HCT116 (cell line): ENCODE measurements at regions not wholly inside any gene's neighbourhood (a gene's known extent, or its start where the extent isn't known, plus 50 kb on each side); places are given as distances from the start of the nearest gene placed in this dataset.

Experiments used
- ATAC-seq: fragments of 200-7000 bp; cut with Tn5 transposase; 2 replicates; pipeline ENCODE4 v1.9.1; 2020; ENCODE audit warnings: mild to moderate bottlenecking, moderate library complexity
- BruUV-seq: library from RNA; stranded (reverse); fragments of 400-500 nt; replicated peaks from 2 replicates; lab custom pipeline; 2021; lab: Mats Ljungman, UMichigan
- CTCF ChIA-PET: fragments of 300-600 bp; sonication (Branson Sonifier 250); formaldehyde crosslinking; loops from one replicate; lab custom pipeline; 2021; ENCODE audit warnings: antibody characterized with exemption; lab: Charles Lee
- POLR2A ChIA-PET: fragments of 300-600, 350-600 bp; sonication (Branson Sonifier 250); formaldehyde crosslinking; loops from one replicate; lab custom pipeline; 2021; ENCODE audit warnings: antibody characterized with exemption; lab: Charles Lee
- RAD21 ChIA-PET, 2 experiments: fragments of 300-600 bp; sonication (Branson Sonifier 250); formaldehyde crosslinking; loops; one replicate each; lab custom pipeline; 2023; ENCODE audit warnings: low total read pairs in 2 of 2; ENCODE audit not compliant: uncharacterized antibody in 2 of 2, unreplicated experiment in 2 of 2, low non-redundant PET in 1 of 2; lab: Charles Lee
- DNase-seq: peaks from one replicate; pipeline ENCODE4 v3.0.0-alpha.2; 2010; ENCODE audit warnings: low read depth, low spot score
- H2AFZ ChIP-seq: fragments of 200-600 bp; shearing (Covaris generic), sonication (generic); 2 replicates; pipeline ENCODE4 v1.6.1; 2017; ENCODE audit warnings: low read depth, mixed run types, mixed read lengths, antibody characterized with exemption, low read length; ENCODE audit not compliant: poor library complexity, severe bottlenecking
- H3K27ac ChIP-seq: 2 replicates; pipeline ENCODE4 v1.5.1; 2012; ENCODE audit warnings: low read depth, low read length
- H3K27me3 ChIP-seq: fragments of 200-600 bp; sonication (generic); 2 replicates; pipeline ENCODE4 v1.6.1; 2016; ENCODE audit warnings: mixed run types, low read length, mixed read lengths; ENCODE audit not compliant: insufficient read depth
- H3K36me3 ChIP-seq, 2 experiments: fragments of 200-500 bp in 1 of 2; fragments of 200-600 bp in 1 of 2; sonication (Bioruptor generic) in 1 of 2; sonication (generic) in 1 of 2; 2 replicates each; pipeline versions ENCODE4 v1.5.1 to v1.6.1; 2014 to 2016; ENCODE audit warnings: low read length in 2 of 2, inconsistent platforms in 1 of 2, mixed read lengths in 1 of 2, mixed run types in 1 of 2; ENCODE audit not compliant: insufficient read depth in 2 of 2, control insufficient read depth in 1 of 2
- H3K4me1 ChIP-seq, 2 experiments: fragments of 200-600 bp in 1 of 2; sonication (generic) in 1 of 2; 2 replicates each; pipeline versions ENCODE4 v1.5.1 to v1.6.1; 2012 to 2017; ENCODE audit warnings: low read length in 2 of 2, inconsistent platforms in 1 of 2, mild to moderate bottlenecking in 1 of 2, mixed read lengths in 1 of 2, mixed run types in 1 of 2, moderate library complexity in 1 of 2; ENCODE audit not compliant: insufficient read depth in 2 of 2, control insufficient read depth in 1 of 2
- H3K4me2 ChIP-seq: fragments of 200-600 bp; sonication (generic); 2 replicates; pipeline ENCODE4 v1.6.1; 2017; ENCODE audit warnings: mixed run types, low read length, mixed read lengths
- H3K4me3 ChIP-seq, 2 experiments: fragments of 200-600 bp in 1 of 2; sonication (generic) in 1 of 2; replicated peaks in 1 of 2; 2 replicates each; pipeline ENCODE4 v1.5.1; 2011 to 2016; ENCODE audit warnings: low read length in 2 of 2, control low read depth in 1 of 2, low read depth in 1 of 2, mild to moderate bottlenecking in 1 of 2, mixed read lengths in 1 of 2, mixed run types in 1 of 2
- H3K79me2 ChIP-seq: fragments of 200-600 bp; sonication (generic); 2 replicates; pipeline ENCODE4 v1.6.1; 2017; ENCODE audit warnings: mild to moderate bottlenecking, mixed run types, low read length, moderate library complexity, mixed read lengths; ENCODE audit not compliant: insufficient read depth
- H3K9ac ChIP-seq: fragments of 200-600 bp; sonication (generic); 2 replicates; pipeline ENCODE4 v1.6.1; 2016; ENCODE audit warnings: low read length, mixed read lengths
- H3K9me2 ChIP-seq: fragments of 200-600 bp; sonication (generic), shearing (Covaris generic); 2 replicates; pipeline ENCODE4 v1.6.1; 2017; ENCODE audit warnings: mixed run types, mild to moderate bottlenecking, moderate library complexity; ENCODE audit not compliant: insufficient read depth
- H3K9me3 ChIP-seq, 2 experiments: fragments of 200-500 bp in 1 of 2; fragments of 200-600 bp in 1 of 2; sonication (Bioruptor generic) in 1 of 2; sonication (generic) in 1 of 2; 2 replicates each; pipeline ENCODE4 v1.6.1; 2014 to 2017; ENCODE audit warnings: low read length in 2 of 2, mixed read lengths in 2 of 2, inconsistent platforms in 1 of 2, low read depth in 1 of 2, mild to moderate bottlenecking in 1 of 2, mixed run types in 1 of 2, moderate library complexity in 1 of 2; ENCODE audit not compliant: control insufficient read depth in 1 of 2, insufficient read depth in 1 of 2
- H4K20me1 ChIP-seq: fragments of 200-600 bp; sonication (generic), shearing (Covaris generic); 2 replicates; pipeline ENCODE4 v1.6.1; 2017; ENCODE audit warnings: mixed run types, mild to moderate bottlenecking, moderate library complexity; ENCODE audit not compliant: insufficient read depth
- CBX3 ChIP-seq: IDR thresholded peaks from 2 replicates; pipeline ENCODE4 v1.6.1; 2012; ENCODE audit warnings: low read depth
- EGR1 ChIP-seq: IDR thresholded peaks from 2 replicates; pipeline ENCODE4 v1.6.1; 2012; ENCODE audit warnings: low read depth
- FOSL1 ChIP-seq: IDR thresholded peaks from 2 replicates; pipeline ENCODE4 v1.6.1; 2012; ENCODE audit warnings: low read depth
- POLR2A ChIP-seq: IDR thresholded peaks from 2 replicates; pipeline ENCODE4 v1.7.0; 2011; ENCODE audit warnings: borderline replicate concordance; ENCODE audit not compliant: insufficient read depth, insufficient read length; ENCODE audit errors: extremely low read depth
- POLR2AphosphoS5 ChIP-seq: IDR thresholded peaks from 2 replicates; pipeline ENCODE4 v1.6.1; 2011; ENCODE audit warnings: mild to moderate bottlenecking, low read depth, low read length, moderate library complexity
- RAD21 ChIP-seq: IDR thresholded peaks from 2 replicates; pipeline ENCODE4 v1.6.1; 2012; ENCODE audit warnings: low read depth, mild to moderate bottlenecking
- REST ChIP-seq: IDR thresholded peaks from 2 replicates; pipeline ENCODE4 v1.6.1; 2012; ENCODE audit warnings: low read depth
- SP1 ChIP-seq: IDR thresholded peaks from 2 replicates; pipeline ENCODE4 v1.6.1; 2012; ENCODE audit warnings: low read depth
- SRF ChIP-seq: IDR thresholded peaks from 2 replicates; pipeline ENCODE4 v1.6.1; 2012; ENCODE audit warnings: low read depth
- ZFX ChIP-seq: fragments of 450-650 bp; IDR thresholded peaks from 2 replicates; pipeline ENCODE4 v1.6.1; 2017
- intact Hi-C: fragments of 100-400 bp; cut with micrococcal nuclease; formaldehyde crosslinking; loops from 2 replicates; pipeline ENCODE4 v1.10.0; 2022

GRCh38 chr5:57749396-57749795 is 266.8 kb upstream of the ACTBL2 start:
- CTCF ChIA-PET: no interaction called here
- no TSS peak for BruUV-seq
- DNase-seq: no peak

More at GRCh38 chr5:57749396-57749795, 266.8 kb upstream of the ACTBL2 start:
- no peak overlapping the region for H3K9ac ChIP-seq
- H3K79me2 ChIP-seq: no peaks in the 10 kb centered on the region
- no peaks in the 10 kb centered on the region for H4K20me1 ChIP-seq
- H3K9me3 ChIP-seq: no peaks in the 10 kb centered on the region
- no peak overlapping the region for H3K27ac ChIP-seq
- no peak for TF ChIP-seq POLR2A
- no peak for TF ChIP-seq CBX3
- no peak for TF ChIP-seq EGR1
- TF ChIP-seq RAD21: no peak
- no peak for TF ChIP-seq SP1
- TF ChIP-seq REST: no peak
- no peak for TF ChIP-seq FOSL1
- TF ChIP-seq SRF: no peak
- no peak for TF ChIP-seq POLR2AphosphoS5
- TF ChIP-seq ZFX: no peak
- H3K4me2 ChIP-seq: no peak overlapping the region
- ATAC-seq: no peak
- no peaks in the 10 kb centered on the region for H3K36me3 ChIP-seq
- intact Hi-C loops: no loop called here
- POLR2A ChIA-PET: no interaction called here
- no peaks in the 10 kb centered on the region for H3K9me2 ChIP-seq
- no peak overlapping the region for H2AFZ ChIP-seq
- H3K4me1 ChIP-seq: no peaks in the 10 kb centered on the region
- no peak overlapping the region for H3K4me3 ChIP-seq
- RAD21 ChIA-PET: no interaction called here
- H3K27me3 ChIP-seq: no peaks in the 10 kb centered on the region
